ENCODE measurements at regions not wholly inside any gene's neighbourhood (a gene's known extent, or its start where the extent isn't known, plus 50 kb on each side); places are given as distances from the start of the nearest gene placed in this dataset.

DNA sequence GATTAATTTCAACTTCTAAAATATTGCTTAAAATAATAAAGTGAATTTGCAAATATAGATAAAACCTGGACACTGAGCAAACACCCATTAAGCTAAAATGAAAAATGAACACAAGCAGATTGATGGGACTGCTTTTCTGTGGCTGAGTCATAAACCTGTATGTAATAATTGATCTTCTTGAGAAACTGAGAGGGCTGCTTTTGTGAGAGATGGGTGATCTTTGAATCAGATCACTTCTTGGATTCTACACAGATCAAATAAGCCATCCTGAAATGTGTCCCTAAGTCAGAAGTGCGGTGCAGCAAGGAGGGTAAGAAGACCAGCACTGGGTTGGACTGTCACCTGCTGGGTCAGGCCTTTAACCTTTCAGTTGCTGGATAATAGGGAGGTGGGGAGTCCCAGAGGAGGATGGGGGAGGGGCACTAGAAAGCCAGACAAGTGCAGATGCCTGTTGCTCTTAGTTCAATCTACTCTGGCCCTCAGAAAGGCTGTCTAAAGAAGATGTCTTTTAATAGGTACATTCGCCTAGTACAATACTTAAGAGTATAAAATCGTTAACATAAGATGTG lies 178.2 kb upstream of the NAMPT start:
- CTCF ChIA-PET: interaction anchor here (0.7 to 5.2 kb wide), 38 partner anchors 11 to 319 kb away, joined by 3 to 95 read pairs (median 4); partner anchors contain the start of gene NAMPT
- Mint-ChIP-seq H3K4me1 (ENCODE audit: low read depth) (peaks cover 29% of the 10 kb centered on the region), H3K9me3 (peaks cover 15% of the 10 kb centered on the region), H3K27me3 (ENCODE audit: low read depth) (no peaks in the 10 kb centered on the region), H3K36me3 (ENCODE audit: low read depth) (peaks cover 7% of the 10 kb centered on the region), H3K4me3 (no peak overlapping the region), H3K27ac (peak overlapping the region; percentile 34)
- intact Hi-C loops (cut with micrococcal nuclease): loop anchor here (1.0 to 10.0 kb wide), 9 partner anchors 22 to 408 kb away; no protein-coding TSS in a partner anchor
- DNase-seq: peak; percentile 29

DNA sequence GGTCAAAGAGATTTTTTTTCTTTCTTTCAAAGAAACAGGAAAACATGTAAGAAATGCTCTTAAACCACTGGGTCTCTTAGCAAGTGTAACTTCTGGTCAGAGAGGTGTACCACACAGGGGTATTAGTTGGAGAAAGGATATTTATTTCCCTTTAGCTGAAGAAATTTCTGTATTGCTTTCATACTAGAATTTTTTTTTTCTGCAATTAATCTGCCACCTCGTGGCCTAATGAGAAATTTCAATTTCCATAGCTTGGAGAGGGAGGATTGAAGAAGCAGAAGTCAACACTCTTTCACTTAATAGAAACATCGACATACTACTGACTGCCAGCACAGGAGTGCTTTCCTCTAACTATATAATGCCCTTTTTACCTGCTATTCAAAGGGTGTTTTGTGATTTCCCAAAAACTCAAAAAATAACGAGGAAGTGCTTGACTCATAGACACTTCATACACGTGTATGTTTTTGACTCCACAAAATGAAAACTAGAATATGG lies 177.6 kb upstream of the NAMPT start:
- intact Hi-C loops (cut with micrococcal nuclease): loop anchor here (1.0 to 10.0 kb wide), 9 partner anchors 22 to 408 kb away; no protein-coding TSS in a partner anchor
- CTCF ChIA-PET: interaction anchor here (0.6 to 5.2 kb wide), 44 partner anchors 11 to 523 kb away, joined by 3 to 95 read pairs (median 4); partner anchors contain the start of gene NAMPT
- Mint-ChIP-seq H3K27me3 (ENCODE audit: low read depth) (no peaks in the 10 kb centered on the region), H3K27ac (peak overlapping the region; percentile 50), H3K4me3 (no peak overlapping the region), H3K9me3 (peaks cover 17% of the 10 kb centered on the region), H3K4me1 (ENCODE audit: low read depth) (peaks cover 29% of the 10 kb centered on the region), H3K36me3 (ENCODE audit: low read depth) (peaks cover 7% of the 10 kb centered on the region)
- peak; percentile 29 for DNase-seq

DNA sequence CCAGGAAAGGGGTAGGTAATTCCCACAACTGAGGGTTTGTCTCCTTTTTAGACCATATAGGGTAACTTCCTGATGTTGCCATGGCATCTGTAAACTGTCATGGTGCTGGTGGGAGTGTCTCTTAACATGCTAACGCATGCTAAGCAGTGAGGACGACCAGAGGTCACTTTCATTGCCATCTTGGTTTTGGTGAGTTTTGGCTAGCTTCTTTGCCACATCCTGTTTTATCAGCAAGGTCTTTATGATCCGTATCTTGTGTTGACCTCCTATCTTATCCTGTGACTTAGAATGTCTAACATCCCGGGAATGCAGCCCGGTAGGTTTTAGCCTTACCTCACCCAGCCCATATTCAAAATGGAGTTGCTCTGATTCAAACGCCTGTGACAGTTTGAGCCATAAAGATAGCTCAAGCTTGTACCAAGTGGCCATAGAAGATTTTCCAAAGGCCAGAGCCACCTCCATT lies 176.0 kb upstream of the NAMPT start:
- intact Hi-C loops (cut with micrococcal nuclease): loop anchor here (5.0 to 10.0 kb wide), 2 partner anchors 199 to 406 kb away; no protein-coding TSS in a partner anchor
- H3K9me3 Mint-ChIP-seq: peaks cover 17% of the 10 kb centered on the region
- peak overlapping the region; percentile 13 for H3K27ac Mint-ChIP-seq
- peaks cover 7% of the 10 kb centered on the region for H3K36me3 Mint-ChIP-seq (ENCODE audit: low read depth)
- H3K27me3 Mint-ChIP-seq (ENCODE audit: low read depth): no peaks in the 10 kb centered on the region
- CTCF ChIA-PET: interaction anchor here (1.5 to 5.2 kb wide), 6 partner anchors 35 to 293 kb away, joined by 7 to 95 read pairs (median 10); partner anchors contain the start of gene NAMPT
- no peak for DNase-seq
- H3K4me3 Mint-ChIP-seq: no peak overlapping the region
- peaks cover 29% of the 10 kb centered on the region for H3K4me1 Mint-ChIP-seq (ENCODE audit: low read depth)

DNA sequence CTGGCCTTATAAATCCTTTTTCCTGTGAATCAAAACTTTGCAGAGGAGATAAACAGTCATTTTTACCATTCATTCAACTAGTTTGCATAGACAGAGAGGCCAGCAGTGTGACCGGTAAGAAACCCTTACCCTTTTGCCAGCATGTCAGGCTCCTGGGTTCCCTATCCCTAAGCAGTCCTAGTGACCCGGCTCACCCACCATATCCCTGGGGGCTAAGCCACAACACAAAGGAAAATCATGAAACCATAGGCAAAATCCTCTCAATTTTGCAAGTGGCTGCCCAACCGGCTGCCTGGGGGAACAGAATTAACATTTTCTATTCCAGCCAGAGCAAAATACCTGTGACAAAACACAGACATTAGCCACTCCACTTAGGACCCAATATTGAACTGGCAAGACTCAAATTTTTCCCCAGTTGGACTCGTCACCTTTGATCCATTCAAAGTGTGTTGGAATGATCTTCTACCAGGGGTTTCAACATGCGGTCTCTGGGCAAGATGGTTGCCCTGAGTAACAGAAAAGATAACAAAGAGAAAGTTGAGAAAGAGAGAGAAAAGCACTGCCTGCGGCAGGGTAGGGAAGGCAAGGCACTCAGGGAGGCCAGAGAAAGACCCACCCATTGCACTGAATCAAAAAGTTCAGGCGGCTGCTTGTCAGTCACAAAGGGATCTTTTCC lies 174.8 kb upstream of the NAMPT start:
- intact Hi-C loops (cut with micrococcal nuclease): loop anchor here (5.0 to 10.0 kb wide), 2 partner anchors 197 to 405 kb away; no protein-coding TSS in a partner anchor
- CTCF ChIA-PET: interaction anchor here (0.8 to 1.4 kb wide), 2 partner anchors 11 to 283 kb away, joined by 3 to 4 read pairs; no protein-coding TSS in a partner anchor
- peaks cover 17% of the 10 kb centered on the region for H3K9me3 Mint-ChIP-seq
- DNase-seq: no peak
- H3K27ac Mint-ChIP-seq: no peak overlapping the region
- no peaks in the 10 kb centered on the region for H3K27me3 Mint-ChIP-seq (ENCODE audit: low read depth)
- no peak overlapping the region for H3K4me3 Mint-ChIP-seq
- peaks cover 29% of the 10 kb centered on the region for H3K4me1 Mint-ChIP-seq (ENCODE audit: low read depth)
- peaks cover 7% of the 10 kb centered on the region for H3K36me3 Mint-ChIP-seq (ENCODE audit: low read depth)

DNA sequence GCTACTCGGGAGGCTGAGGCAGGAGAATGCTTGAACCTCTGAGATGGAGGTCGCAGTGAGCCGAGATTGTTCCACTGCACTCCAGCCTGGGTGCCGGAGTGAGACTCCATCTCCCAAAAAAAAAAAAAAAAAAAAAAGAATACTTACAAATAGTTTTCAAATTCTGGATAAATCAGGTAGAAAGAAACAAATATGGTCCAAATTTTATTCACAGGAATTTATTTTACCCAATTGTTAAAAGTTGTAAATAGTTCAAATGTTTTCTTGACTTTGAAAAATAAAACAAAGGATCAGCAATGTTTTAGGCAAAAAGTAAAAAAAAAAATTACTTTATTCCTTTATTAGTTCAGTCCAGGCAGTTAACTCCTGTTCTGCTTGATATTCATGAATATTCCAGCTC lies 172.9 kb upstream of the NAMPT start:
- Mint-ChIP-seq H3K4me3 (no peak overlapping the region), H3K4me1 (ENCODE audit: low read depth) (peaks cover 19% of the 10 kb centered on the region), H3K36me3 (ENCODE audit: low read depth) (peaks cover 7% of the 10 kb centered on the region), H3K9me3 (peaks cover 18% of the 10 kb centered on the region), H3K27ac (no peak overlapping the region), H3K27me3 (ENCODE audit: low read depth) (no peaks in the 10 kb centered on the region)
- no peak for DNase-seq
- intact Hi-C loops (cut with micrococcal nuclease): no loop called here
- CTCF ChIA-PET: no interaction called here

DNA sequence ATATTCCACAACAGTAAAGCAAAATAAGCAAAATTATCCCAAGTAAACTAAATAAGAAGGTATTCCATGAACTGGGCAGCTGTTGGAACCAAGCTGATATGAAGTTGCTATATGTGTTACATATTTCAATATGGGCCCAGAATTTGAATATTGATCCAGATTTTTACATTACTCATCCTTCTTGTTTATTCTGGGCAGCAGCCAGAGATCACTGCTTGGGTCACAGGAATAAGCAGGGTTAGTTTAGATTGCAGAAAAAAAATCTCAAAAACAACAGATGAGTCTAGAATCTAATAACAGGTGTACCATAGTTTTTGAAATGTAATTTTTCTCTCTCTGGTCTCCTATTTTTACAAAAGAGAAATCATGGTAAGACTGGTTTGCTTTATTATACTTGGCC lies 171.5 kb upstream of the NAMPT start:
- Mint-ChIP-seq H3K36me3 (ENCODE audit: low read depth) (peaks cover 9% of the 10 kb centered on the region), H3K9me3 (peaks cover 23% of the 10 kb centered on the region), H3K27ac (no peak overlapping the region), H3K27me3 (ENCODE audit: low read depth) (no peaks in the 10 kb centered on the region), H3K4me1 (ENCODE audit: low read depth) (peaks cover 5% of the 10 kb centered on the region), H3K4me3 (no peak overlapping the region)
- no peak for DNase-seq
- CTCF ChIA-PET: no interaction called here
- intact Hi-C loops (cut with micrococcal nuclease): no loop called here

DNA sequence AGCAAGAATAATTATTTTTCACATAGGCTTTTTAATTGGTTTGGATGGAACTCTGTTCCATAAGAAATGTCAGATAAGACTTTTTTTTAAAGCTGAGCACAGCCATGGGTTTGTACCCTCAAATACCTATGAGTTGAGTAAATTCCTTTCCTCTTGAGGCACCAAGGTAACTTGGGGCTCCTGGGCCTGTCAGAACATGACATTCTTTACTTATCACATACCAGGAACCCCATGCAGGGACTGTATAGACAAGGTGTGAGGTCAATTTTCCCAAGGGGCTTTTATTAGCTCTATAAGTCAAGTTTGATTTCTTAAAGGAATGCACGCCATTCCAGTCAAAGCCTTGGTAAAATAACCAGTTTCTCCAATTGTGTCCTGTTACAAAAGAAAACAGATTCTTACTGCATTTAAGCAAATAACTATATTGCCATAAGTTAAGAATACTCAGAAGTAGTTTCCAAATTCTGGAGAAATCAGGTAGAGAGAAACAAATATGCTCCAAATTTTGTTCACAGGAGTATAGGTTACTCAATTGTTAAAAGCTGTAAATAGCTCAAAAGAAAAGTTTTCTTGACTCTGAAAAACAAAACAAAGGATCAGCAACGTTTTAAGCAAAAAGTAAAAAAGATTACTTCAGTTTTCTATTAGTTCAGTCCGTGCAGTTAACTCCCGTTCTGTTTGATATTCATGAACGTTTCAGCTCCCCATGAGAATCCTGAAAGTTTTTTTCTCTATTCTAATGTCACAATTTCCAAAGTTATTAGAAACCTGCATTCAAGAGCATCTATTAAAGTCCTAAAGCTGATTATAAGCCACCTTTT lies 167.5 kb upstream of the NAMPT start:
- intact Hi-C loops (cut with micrococcal nuclease): no loop called here
- Mint-ChIP-seq H3K27ac (no peak overlapping the region), H3K4me3 (no peak overlapping the region), H3K4me1 (ENCODE audit: low read depth) (peaks cover 24% of the 10 kb centered on the region), H3K9me3 (peaks cover 15% of the 10 kb centered on the region), H3K27me3 (ENCODE audit: low read depth) (peaks cover 17% of the 10 kb centered on the region), H3K36me3 (ENCODE audit: low read depth) (peaks cover 6% of the 10 kb centered on the region)
- DNase-seq: no peak
- CTCF ChIA-PET: interaction anchor here (0.6 to 1.1 kb wide), 2 partner anchors 10 to 12 kb away, joined by 3 read pairs; no protein-coding TSS in a partner anchor

DNA sequence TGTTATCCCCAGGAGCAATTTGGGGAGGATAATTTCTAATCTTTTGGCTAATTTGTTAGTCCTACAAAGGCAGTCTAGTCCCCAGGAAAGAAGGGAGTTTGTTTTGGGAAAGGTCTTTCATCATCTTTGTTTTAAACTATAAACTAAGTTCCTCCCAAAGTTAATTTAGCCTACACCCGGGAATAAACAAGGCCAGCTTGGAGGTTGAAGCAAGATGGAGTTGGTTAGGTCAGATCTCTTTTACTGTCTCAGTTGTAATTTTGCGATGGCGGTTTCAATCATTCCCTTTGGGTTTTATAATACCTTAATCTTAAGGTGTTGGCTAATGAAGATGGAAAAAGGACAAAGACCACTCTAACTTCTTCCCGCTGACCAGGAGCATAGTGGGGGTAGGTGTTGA lies 166.4 kb upstream of the NAMPT start:
- Mint-ChIP-seq H3K4me3 (no peak overlapping the region), H3K9me3 (peaks cover 15% of the 10 kb centered on the region), H3K27me3 (ENCODE audit: low read depth) (peaks cover 18% of the 10 kb centered on the region), H3K36me3 (ENCODE audit: low read depth) (peaks cover 6% of the 10 kb centered on the region), H3K4me1 (ENCODE audit: low read depth) (peaks cover 24% of the 10 kb centered on the region), H3K27ac (no peak overlapping the region)
- intact Hi-C loops (cut with micrococcal nuclease): no loop called here
- no peak for DNase-seq
- CTCF ChIA-PET: interaction anchor here (1.1 kb wide), 1 partner anchor 11 kb away, joined by 3 read pairs; no protein-coding TSS in a partner anchor

DNA sequence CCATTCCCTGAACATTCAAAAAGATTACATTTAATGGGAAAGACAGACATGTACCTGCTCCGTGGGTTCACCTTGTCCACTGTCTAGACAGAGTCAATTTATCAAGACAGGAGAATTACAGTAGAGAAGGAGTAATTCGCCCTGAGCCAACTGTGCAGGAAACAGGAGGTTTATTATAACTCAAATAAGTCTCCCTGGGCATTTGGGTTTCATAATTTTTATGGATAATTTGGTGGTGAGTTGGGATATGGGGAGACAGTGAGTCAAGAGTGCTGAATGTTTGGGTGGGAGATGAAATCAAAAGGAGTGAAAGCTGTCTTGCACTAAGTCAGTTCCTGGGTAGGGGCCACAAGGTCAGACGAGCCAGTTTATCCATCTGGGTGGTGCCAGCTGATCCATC lies 165.9 kb upstream of the NAMPT start:
- DNase-seq: no peak
- intact Hi-C loops (cut with micrococcal nuclease): no loop called here
- Mint-ChIP-seq H3K4me1 (ENCODE audit: low read depth) (peaks cover 24% of the 10 kb centered on the region), H3K4me3 (no peak overlapping the region), H3K27ac (no peak overlapping the region), H3K9me3 (peaks cover 15% of the 10 kb centered on the region), H3K36me3 (ENCODE audit: low read depth) (peaks cover 6% of the 10 kb centered on the region), H3K27me3 (ENCODE audit: low read depth) (peaks cover 19% of the 10 kb centered on the region)
- CTCF ChIA-PET: no interaction called here

DNA sequence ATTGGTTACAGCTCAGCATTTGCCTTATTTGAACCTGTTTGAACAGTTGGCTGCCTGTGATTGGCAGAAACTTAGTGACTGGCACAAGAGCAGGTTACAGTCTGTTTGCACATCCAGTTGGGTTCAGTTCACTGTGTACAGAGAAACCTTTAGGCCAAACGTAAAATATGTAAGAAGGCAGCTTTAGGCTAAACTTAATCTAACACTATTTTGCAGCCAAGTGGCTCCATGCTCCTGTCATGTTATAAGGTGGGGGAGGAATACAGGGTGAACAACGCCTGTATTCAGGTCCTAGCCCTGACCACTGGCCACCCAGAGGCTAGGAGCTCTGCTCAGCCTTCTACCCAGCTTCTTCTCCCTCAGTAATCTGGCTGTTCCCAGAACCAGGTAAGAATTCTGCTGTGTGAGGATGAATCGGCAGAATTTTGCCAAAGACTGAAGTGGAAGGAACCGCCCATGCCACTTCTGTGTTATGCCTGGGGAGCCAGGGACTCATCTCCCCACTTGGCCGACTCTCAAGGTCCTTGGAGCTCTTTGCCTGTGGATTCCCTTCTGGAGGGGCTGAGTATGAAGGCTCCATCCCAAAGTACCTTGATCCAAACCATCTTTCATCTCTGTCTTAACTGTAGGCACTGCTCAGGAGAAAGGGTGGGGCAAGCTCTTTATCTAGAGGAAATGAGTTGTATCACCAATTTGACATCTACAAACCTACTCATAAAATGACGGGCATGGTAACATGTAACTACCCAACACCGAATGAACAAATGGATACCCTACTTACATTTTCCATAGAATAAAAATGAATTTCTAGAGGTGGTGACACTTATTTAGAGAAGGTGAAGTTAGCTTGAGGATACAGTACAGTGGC lies 164.4 kb upstream of the NAMPT start:
- CTCF ChIA-PET: interaction anchor here (1.0 to 2.7 kb wide), 4 partner anchors 10 to 272 kb away, joined by 3 to 9 read pairs (median 4); no protein-coding TSS in a partner anchor
- H3K27me3 Mint-ChIP-seq (ENCODE audit: low read depth): peaks cover 28% of the 10 kb centered on the region
- peaks cover 24% of the 10 kb centered on the region for H3K4me1 Mint-ChIP-seq (ENCODE audit: low read depth)
- H3K9me3 Mint-ChIP-seq: peaks cover 15% of the 10 kb centered on the region
- peak overlapping the region; percentile 83 for H3K27ac Mint-ChIP-seq
- no peak for DNase-seq
- H3K4me3 Mint-ChIP-seq: no peak overlapping the region
- intact Hi-C loops (cut with micrococcal nuclease): loop anchor here (1.0 kb wide), 2 partner anchors 24 to 103 kb away; no protein-coding TSS in a partner anchor
- H3K36me3 Mint-ChIP-seq (ENCODE audit: low read depth): peaks cover 6% of the 10 kb centered on the region

DNA sequence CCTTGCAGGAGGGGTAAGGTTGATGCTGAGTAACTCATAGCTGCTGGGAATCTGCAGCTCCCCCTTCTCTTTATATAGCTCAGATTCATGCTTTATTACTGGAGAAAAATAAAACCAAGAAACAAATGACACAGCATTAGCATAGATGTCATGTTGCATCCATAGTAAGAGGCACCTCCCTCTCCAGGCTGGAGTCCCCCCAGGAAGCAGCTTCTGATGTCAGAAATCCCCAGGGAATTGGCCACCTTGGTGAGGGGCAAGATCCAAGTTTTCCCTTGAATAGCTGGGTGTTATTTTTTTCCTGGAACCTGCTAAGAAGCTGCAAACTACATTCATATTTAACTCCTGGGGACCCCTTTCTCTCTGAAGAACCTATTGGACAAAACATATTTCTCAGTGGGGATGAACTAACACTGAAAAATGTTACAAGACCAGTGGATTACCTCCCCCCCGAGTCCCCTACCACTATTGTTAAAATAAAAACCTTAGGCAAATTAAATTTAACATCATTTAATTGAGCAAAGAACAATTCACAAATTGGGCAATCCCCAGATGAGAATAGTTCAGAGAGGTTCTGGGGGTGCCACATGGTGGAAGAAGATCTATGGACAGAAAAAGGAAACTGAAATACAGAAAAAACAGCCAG lies 163.7 kb upstream of the NAMPT start:
- Mint-ChIP-seq H3K36me3 (ENCODE audit: low read depth) (peaks cover 6% of the 10 kb centered on the region), H3K4me1 (ENCODE audit: low read depth) (peaks cover 24% of the 10 kb centered on the region), H3K27ac (peak overlapping the region; percentile 83), H3K9me3 (peaks cover 15% of the 10 kb centered on the region), H3K27me3 (ENCODE audit: low read depth) (peaks cover 30% of the 10 kb centered on the region), H3K4me3 (no peak overlapping the region)
- CTCF ChIA-PET: interaction anchor here (0.6 to 2.7 kb wide), 7 partner anchors 10 to 577 kb away, joined by 3 to 9 read pairs (median 3); no protein-coding TSS in a partner anchor
- DNase-seq: no peak
- intact Hi-C loops (cut with micrococcal nuclease): no loop called here

Measured in activated naive CD4-positive, alpha-beta T cell treated with anti-CD3 and anti-CD28 coated beads for 36 hours (primary cell).